ENCODE measurements at regions not wholly inside any gene's neighbourhood (a gene's known extent, or its start where the extent isn't known, plus 50 kb on each side); places are given as distances from the start of the nearest gene placed in this dataset.

GRCh38 chr9:79279356-79279755, 292.4 kb upstream of the TLE4 start:
- DNase-seq, result no peak

- no peak for DNase-seq
Measured at GRCh38 chr9:79280691-79281090, 291.1 kb upstream of the TLE4 start.

GRCh38 chr9:79284081-79284480, 287.7 kb upstream of the TLE4 start:
- DNase-seq, result no peak

GRCh38 chr9:79286992-79287707, 284.6 kb upstream of the TLE4 start:
- no peak for DNase-seq

GRCh38 chr9:79287708-79288290, 284.0 kb upstream of the TLE4 start:
- no peak for DNase-seq

GRCh38 chr9:79289856-79290255, 281.9 kb upstream of the TLE4 start:
- no peak for DNase-seq

GRCh38 chr9:79292731-79293280, 279.0 kb upstream of the TLE4 start:
- no peak for DNase-seq

- no peak for DNase-seq
Measured at GRCh38 chr9:79300068-79300467, 271.7 kb upstream of the TLE4 start.

GRCh38 chr9:79301085-79301484, 270.7 kb upstream of the TLE4 start:
- DNase-seq, result no peak

- DNase-seq, result no peak
Measured at GRCh38 chr9:79301551-79302391, 270.0 kb upstream of the TLE4 start.

GRCh38 chr9:79302569-79302968, 269.2 kb upstream of the TLE4 start:
- DNase-seq, result no peak

GRCh38 chr9:79308012-79308411, 263.8 kb upstream of the TLE4 start:
- no peak for DNase-seq

- no peak for DNase-seq
Measured at GRCh38 chr9:79312686-79313421, 258.9 kb upstream of the TLE4 start.

GRCh38 chr9:79325501-79325900, 246.3 kb upstream of the TLE4 start:
- DNase-seq, result peak; percentile 22

- peak; percentile 20 for DNase-seq
Measured at GRCh38 chr9:79329861-79330260, 241.9 kb upstream of the TLE4 start.

- DNase-seq, result no peak
Measured at GRCh38 chr9:79334001-79334400, 237.8 kb upstream of the TLE4 start.

GRCh38 chr9:79334711-79335110, 237.1 kb upstream of the TLE4 start:
- no peak for DNase-seq

- DNase-seq, result no peak
Measured at GRCh38 chr9:79335987-79336386, 235.8 kb upstream of the TLE4 start.

GRCh38 chr9:79341561-79341960, 230.2 kb upstream of the TLE4 start:
- DNase-seq, result no peak

- peak; percentile 63 for DNase-seq
Measured at GRCh38 chr9:79346350-79347020, 225.3 kb upstream of the TLE4 start.

- DNase-seq, result no peak
Measured at GRCh38 chr9:79352322-79352721, 219.4 kb upstream of the TLE4 start.

GRCh38 chr9:79353856-79354520, 217.8 kb upstream of the TLE4 start:
- peak; percentile 71 for DNase-seq
